Right lung (tissue), 2 donors: ENCODE measurements at regions not wholly inside any gene's neighbourhood (a gene's known extent, or its start where the extent isn't known, plus 50 kb on each side); places are given as distances from the start of the nearest gene placed in this dataset.
"Not testable (repeated sequence)": the region's sequence is repeated elsewhere in the genome, so short reads cannot be mapped to it uniquely, and the experiment has no call there.

Experiments used
- DNase-seq, 2 donors: peaks; one replicate each; pipeline ENCODE4 v3.0.0-alpha.2; 2013

DNA sequence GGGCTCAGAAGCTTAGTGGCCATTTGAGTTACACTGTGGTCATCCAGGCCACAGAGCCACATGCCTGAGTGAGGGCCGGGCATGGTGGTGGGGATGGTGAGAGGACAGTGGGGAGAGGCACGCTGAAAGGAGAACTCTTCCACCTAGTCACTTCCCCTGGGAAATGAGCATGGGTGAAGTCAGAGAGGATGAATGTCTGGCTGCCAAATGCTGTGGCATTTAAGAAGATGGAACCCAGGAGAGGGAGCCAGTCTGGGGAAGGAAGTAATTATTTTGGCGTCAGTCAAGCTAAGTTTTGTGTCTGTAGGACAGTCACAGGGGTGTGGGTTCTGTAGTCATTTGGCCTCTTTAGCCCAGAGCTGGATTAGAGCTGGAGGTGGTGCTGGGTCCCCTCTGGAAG lies 86.0 kb upstream of the PODXL start:
- no peak for DNase-seq

DNA sequence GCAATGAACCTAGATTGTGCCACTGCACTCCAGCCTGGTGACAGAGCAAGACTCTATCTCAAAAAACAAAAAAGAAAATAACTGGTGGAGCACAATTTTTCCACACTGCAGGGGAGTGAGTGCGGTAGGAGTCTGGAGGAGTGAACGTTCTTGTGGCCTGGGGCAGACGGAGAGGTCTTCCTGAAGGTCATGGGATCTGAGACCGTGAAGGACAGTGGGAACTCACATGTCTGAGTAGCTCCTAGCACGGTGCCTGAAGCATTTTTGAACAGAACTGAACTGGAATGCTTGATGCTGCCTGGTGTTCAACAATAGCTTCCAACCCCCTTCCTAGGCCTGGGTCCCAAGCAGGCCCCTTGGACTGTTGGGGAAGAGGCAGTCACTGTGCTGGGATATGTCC lies 84.3 kb upstream of the PODXL start:
- DNase-seq: no peak

GRCh38 chr7:131638641-131639430 lies 82.4 kb upstream of the PODXL start:
- DNase-seq: no peak

DNA sequence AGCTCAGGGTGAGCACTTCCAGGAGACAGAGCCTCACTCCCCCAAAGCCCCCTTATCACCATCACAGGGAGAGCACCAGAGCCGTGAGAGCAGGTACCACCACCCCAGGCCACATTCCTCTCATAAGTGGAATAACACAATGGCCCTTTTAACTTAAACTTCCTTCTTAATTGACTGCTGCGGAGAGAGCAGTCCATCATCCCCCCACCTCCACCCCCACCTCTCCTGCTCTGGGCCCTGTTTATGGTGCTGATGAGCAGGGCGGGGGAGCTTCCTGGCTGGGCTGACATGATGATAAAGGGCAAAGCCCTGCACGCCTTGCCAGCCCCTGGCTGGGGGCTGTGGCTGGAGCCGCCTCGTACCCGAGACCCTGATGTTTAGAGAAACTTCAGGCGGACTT lies 81.4 kb upstream of the PODXL start:
- no peak for DNase-seq

DNA sequence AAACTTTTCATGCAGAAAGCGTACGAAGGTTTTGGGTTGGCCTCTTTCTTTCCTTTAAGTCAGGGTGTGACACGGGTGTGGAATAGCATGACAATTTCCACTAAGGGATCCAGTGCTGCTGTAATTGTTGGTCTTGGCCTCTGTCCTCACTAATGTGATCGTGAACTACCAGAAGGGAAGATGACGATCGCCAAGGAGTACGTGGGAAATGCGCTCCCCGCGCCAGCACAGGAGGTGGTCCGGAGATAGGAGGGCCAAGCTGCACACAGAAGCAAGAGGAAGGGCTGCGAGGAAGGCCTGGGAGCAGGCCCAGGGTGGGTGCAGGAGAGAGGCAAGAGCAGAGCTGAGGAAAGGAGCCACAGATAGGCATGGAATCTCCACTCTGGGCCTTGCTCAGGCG lies 79.7 kb upstream of the PODXL start:
- DNase-seq: no peak

DNA sequence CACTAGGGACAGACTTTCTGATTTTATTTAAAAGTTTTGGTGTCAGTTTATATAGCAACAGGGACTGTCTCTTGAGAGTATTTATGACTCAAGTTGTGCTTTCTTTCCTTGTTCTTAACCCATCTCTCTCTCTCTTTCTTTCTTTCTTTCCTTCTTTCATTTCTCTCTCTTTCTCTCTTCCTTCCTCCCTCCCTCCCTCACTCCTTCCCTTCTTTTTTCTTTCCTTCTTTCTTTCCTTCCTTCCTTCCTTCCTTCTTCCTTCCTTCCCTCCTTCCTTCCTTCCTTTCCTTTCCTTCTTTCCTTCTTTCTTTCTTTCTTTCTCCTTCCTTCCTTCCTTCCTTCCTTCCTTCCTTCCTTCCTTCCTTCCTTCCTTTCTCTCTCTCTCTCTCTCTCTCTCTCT lies 77.8 kb upstream of the PODXL start:
- not testable (repeated sequence) for DNase-seq

- no peak for DNase-seq
These were observed 77.0 kb upstream of the PODXL start for GRCh38 chr7:131633342-131633843.

DNA sequence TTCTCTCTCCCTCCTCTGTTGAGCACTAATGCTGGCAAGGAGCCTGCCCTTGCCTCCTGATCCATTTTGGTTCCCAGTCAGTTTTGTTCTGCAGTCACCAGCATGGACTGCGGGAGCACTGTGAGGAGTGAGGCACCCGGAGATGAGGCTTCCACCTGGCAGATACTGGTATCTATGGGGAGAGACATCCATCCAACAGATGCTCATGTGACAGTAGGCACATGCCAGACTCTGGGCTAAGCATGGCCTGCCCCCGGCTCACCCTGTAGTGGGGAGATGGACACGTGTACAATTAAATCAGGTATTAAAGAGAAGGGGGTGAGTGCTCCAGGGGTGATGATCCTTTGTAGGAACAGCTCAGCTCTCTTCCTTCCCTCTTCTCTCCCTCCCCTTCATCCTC lies 74.0 kb upstream of the PODXL start:
- DNase-seq: no peak

DNA sequence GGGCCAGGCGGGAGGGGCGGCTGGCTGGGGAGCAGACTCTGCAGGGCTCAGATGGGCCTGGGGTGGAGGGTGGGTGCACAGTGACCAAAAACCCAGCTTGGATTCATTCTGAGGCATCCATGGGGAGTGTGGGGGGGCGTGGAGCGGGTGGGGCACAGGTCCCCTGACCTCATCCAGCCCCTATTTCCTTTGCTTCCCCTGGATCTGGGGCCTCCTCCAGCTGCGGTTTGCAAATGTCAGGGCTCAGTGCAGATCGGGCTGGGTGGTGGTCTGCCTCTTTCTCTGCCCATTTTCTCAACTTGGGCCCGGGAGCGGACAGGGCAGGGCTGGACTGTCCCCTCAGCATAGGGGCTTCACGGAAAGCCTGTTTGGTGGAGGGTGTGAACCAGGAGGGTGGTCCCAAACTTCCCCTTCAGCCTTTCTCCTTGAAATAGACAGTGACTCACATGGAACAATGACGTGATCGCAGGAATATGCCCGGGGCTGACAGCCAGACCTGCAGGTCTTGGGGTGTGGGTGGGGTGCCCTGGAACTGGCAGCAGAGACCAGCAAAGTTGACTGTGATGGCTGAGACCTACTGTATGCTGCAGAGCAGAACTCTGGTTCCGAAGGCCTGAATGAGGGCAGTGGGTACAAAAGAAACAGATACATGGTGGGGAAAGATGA lies 72.9 kb upstream of the PODXL start:
- no peak for DNase-seq

- DNase-seq: no peak
These were observed 72.2 kb upstream of the PODXL start for GRCh38 chr7:131628634-131629033.

DNA sequence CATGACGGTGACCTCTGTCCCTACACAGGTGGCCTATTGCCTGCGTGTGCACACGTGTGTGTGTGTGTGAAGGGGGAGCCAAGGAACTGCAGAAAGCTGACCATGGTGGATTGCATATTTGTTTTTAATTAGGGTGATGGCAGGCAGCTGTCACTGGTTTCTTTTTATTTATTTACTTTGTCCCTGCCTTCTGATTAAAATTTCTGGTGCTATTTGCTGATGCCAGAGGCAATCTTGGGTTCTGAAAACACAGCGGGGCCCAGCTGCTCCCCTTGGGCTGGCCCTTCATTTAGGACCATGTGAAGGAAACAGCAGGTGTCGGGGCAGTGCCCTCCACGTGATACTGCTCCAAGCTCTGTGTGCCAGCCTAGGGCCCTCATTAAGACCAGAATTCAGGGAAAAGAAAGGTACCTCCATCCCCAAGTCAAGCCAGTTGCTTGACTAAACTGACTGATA lies 71.3 kb upstream of the PODXL start:
- no peak for DNase-seq

GRCh38 chr7:131626643-131627042 lies 70.2 kb upstream of the PODXL start:
- DNase-seq: no peak

- DNase-seq: no peak
These were observed 69.5 kb upstream of the PODXL start for GRCh38 chr7:131625817-131626372.

DNA sequence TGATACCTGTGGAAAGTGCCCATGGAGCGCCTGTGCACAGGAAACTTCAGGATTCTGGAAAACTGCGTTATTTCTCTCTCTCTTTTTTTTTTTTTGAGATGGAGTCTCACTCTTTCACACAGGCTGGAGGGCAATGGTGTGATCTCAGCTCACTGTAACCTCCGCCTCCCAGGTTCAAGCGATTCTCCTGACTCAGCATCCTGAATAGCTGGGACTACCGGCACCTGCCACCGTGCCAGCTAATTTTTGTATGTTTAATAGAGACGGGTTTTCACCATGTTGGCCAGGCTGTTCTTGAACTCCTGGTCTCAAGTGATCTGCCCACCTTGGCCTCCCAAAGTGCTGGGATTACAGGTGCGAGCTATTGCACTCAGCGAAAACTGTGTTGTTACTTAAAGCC lies 68.9 kb upstream of the PODXL start:
- DNase-seq: not testable (repeated sequence)

DNA sequence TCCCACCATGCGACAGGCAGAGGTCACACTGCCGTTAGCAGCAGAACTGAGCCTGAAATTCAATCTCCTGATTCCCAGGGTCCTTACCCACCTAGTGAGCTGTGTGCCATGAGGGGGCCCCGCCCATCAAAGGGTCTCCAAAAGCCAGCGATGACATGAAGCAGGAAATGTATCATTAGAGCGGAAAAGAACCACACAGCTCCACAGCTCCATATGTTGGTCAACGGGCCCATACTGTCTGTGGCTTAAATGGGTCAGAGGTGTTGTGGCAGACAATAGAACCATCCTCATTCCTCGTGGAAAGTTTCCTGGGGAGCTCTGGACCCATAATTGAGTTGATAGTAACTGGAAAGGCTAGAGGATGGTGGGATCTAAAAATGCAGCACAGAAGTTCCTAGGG lies 68.1 kb upstream of the PODXL start:
- no peak for DNase-seq

DNA sequence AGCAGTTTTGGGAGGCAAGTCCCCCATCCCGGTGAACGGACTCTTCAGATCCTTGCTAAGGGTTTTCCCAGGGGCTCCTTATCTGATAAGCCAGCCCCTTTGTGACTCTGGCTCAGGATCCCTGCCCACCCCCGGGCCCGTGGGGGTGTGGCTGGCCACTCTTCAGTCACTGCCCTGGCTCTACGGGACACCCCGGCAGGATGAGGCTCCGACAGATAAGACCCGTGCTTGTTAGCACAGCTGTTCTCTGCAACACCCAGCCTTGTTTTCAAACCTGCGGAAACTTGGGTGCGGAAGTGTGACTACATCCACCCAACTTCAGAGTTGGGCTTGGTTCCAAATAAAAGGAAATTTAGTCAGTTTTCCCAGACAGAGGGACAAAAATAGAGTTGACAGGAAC lies 66.7 kb upstream of the PODXL start:
- no peak for DNase-seq

DNA sequence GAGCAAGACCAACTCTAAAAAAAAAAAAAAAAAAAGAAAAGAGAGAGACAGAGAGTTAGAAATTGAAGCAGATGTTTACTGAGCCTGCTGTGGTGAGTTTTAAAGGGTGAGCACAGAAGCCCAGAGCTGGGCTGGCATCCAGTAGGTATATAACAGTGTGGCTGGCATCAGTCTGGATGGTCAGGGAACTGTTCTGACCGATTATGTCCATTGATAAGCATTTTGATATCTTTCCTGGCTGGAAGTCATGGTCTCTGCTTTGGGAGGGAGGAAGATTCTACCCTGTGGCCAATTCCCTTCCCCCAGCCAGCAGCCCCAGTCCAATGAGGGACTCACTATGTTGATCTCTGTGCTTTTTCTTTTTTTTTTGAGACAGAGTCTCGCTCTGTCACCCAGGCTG lies 65.2 kb upstream of the PODXL start:
- no peak for DNase-seq

GRCh38 chr7:131620673-131621609 lies 64.5 kb upstream of the PODXL start:
- no peak for DNase-seq

DNA sequence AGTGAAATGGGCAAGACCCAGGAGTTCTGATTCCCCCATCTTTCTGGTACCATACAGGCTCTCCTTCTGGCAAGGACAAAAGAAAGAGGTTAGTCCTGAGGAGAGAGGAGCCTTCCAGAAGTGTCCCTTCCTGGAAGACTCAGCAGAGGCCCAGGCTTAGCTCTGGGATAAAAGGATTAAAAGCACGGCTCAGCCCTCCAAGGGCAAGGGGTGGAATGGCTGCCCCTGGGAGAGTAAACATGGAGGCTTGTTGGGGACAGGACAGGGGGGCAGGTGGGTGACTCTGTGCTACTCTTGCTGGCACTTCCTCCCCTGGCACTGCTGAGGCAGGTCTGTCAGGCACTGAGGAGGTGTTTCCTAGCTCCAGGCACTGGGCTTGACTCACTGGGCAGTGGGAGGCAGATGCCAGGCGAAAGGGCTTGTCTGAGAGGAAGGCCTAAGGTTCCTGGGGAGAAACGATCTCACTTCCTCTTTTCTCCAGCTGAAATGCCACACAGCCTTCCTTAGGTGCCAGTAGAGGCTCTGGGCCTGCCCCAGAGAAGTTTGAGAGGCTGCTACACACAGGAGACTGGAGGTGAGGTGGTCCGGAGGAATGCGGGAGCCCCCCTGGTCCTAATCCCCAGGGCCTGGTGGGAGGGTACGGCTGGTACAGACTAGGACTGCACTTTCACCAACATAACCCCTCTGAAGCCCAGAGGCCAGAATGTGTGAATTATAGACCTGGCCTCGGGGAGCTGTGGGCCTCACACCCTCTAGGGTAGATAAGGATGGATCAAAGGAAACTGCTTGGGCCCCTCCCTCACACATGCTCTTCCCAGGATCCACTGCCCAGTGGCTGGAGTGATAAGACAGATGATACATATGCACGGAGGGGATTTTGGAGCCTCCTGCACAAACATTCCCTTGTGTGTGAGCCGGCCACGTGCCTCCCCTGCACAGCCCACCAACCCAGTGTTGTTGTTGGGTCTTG lies 63.2 kb upstream of the PODXL start:
- DNase-seq: no peak

- DNase-seq: no peak
These were observed 62.0 kb upstream of the PODXL start for GRCh38 chr7:131618391-131618790.
